Testis (tissue), 2 donors: ENCODE measurements at regions not wholly inside any gene's neighbourhood (a gene's known extent, or its start where the extent isn't known, plus 50 kb on each side); places are given as distances from the start of the nearest gene placed in this dataset.

Experiments used
- DNase-seq: peaks from one replicate; pipeline ENCODE4 v3.0.0-alpha.2; 2019
- H3K27ac ChIP-seq, 2 donors: fragments of 200-600 bp; sonication (generic); one replicate each; pipeline ENCODE4 v1.5.1; 2019
- H3K27me3 ChIP-seq: fragments of 200-600 bp; sonication (generic); one replicate; pipeline ENCODE4 v1.5.1; 2019
- H3K36me3 ChIP-seq: fragments of 200-600 bp; sonication (generic); one replicate; pipeline ENCODE4 v1.5.1; 2017; ENCODE audit warnings: low read depth; ENCODE audit errors: missing control alignments
- H3K4me1 ChIP-seq: fragments of 200-600 bp; sonication (generic); one replicate; pipeline ENCODE4 v1.5.1; 2019
- H3K4me3 ChIP-seq, 2 donors: fragments of 200-600 bp; sonication (generic); one replicate each; pipeline ENCODE4 v1.5.1; 2017 to 2019
- H3K9me3 ChIP-seq: fragments of 200-600 bp; sonication (generic); one replicate; pipeline ENCODE4 v1.5.1; 2017
- CTCF ChIP-seq, 3 experiments: fragments of 450-650 bp in 2 of 3; fragments of 200-600 bp in 1 of 3; sonication (generic) in 1 of 3; IDR thresholded peaks; one replicate each; pipeline ENCODE4 v1.5.1; 2016 to 2019; ENCODE audit warnings: antibody characterized with exemption in 3 of 3, mild to moderate bottlenecking in 2 of 3, moderate library complexity in 1 of 3
- POLR2A ChIP-seq: fragments of 450-650 bp; IDR thresholded peaks from one replicate; pipeline ENCODE4 v1.6.1; 2017; ENCODE audit warnings: antibody characterized with exemption, mild to moderate bottlenecking, moderate library complexity
- WGBS, 2 donors: methylation state at CpG; one replicate each; pipeline ENCODE4 v1.1.5; 2018; 5-methylcytosine and 5-hydroxymethylcytosine counted together
- intact Hi-C: fragments of 100-400 bp; cut with DNase I; formaldehyde crosslinking; loops from one replicate; pipeline ENCODE4 v1.15.1; 2023; ENCODE audit warnings: low total_unique reads

- Histone ChIP-seq H3K27me3 (no peaks in the 10 kb centered on the region), H3K4me3 (peak overlapping the region in 1 of 2 donors; percentile 24), H3K27ac (peak overlapping the region; percentile 29 to 72), H3K9me3 (no peaks in the 10 kb centered on the region), H3K4me1 (peaks cover 5% of the 10 kb centered on the region), H3K36me3 (no peaks in the 10 kb centered on the region)
- TF ChIP-seq POLR2A: no peak
- TF ChIP-seq CTCF (IDR thresholded peaks at IDR 0.05): no peak
- intact Hi-C loops: no loop called here
- WGBS, 2 donors: 32 to 43% methylated on average over 2 of the region's 2 CpGs
- DNase-seq: no peak
Observed at GRCh38 chr3:106839576-106840280, 537.5 kb upstream of the CCDC54 start.

GRCh38 chr3:106840319-106840718 is 536.9 kb upstream of the CCDC54 start:
- intact Hi-C loops: no loop called here
- Histone ChIP-seq H3K4me3 (no peak overlapping the region), H3K4me1 (peaks cover 5% of the 10 kb centered on the region), H3K27me3 (no peaks in the 10 kb centered on the region), H3K27ac (peak overlapping the region in 1 of 2 donors; percentile 69), H3K36me3 (no peaks in the 10 kb centered on the region), H3K9me3 (no peaks in the 10 kb centered on the region)
- DNase-seq: no peak
- TF ChIP-seq POLR2A: no peak
- no peak for TF ChIP-seq CTCF (IDR thresholded peaks at IDR 0.05)

DNA sequence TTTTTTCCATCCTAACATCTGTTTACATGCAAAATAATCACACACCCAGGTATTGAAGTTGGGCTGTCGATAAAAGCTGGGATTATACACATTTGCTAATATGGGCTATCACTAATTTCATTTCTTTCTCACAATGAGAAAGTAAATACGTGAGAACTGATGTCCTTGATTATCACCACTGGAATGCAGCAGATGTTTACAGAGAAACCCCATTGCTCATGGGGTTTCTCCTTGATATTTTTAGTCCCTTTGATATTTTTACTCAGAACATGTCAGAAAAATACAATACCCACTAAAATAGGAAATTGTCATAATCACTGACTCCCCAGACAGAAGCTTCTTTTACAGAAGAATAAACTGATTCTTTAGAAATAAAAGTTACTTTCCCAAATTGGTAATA is 535.1 kb upstream of the CCDC54 start:
- intact Hi-C loops: no loop called here
- 45 to 55% methylated on average over 2 of the region's 2 CpGs for WGBS, 2 donors
- peaks cover 5% of the 10 kb centered on the region for H3K4me1 ChIP-seq
- TF ChIP-seq CTCF (IDR thresholded peaks at IDR 0.05) (no peak), POLR2A (no peak)
- H3K27me3 ChIP-seq: no peaks in the 10 kb centered on the region
- H3K4me3 ChIP-seq: no peak overlapping the region
- no peaks in the 10 kb centered on the region for H3K9me3 ChIP-seq
- no peaks in the 10 kb centered on the region for H3K36me3 ChIP-seq
- H3K27ac ChIP-seq: peak overlapping the region in 1 of 2 donors; percentile 2
- DNase-seq: no peak

DNA sequence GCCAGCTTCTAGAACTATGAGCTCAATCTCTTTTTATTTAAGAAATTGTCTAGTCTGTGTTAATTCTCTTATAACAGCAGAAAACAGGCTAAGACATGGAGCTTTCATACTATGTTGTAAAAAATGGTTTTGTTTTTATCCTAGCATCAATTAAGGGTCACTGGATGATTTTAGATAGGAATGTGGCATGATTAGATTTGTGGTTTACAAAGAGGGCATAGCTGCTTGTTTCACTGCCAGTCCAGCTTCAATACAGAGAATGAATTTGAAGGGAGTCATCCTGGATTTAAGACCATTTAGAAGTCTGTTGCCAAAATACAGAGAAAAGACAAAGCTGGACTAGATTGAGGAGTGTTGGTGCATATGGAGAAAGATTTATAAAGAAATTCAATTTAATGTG is 532.6 kb upstream of the CCDC54 start:
- H3K9me3 ChIP-seq: no peaks in the 10 kb centered on the region
- DNase-seq: no peak
- H3K27me3 ChIP-seq: no peaks in the 10 kb centered on the region
- no peak overlapping the region for H3K27ac ChIP-seq
- peaks cover 5% of the 10 kb centered on the region for H3K4me1 ChIP-seq
- no peak for TF ChIP-seq CTCF (IDR thresholded peaks at IDR 0.05)
- no peak for TF ChIP-seq POLR2A
- intact Hi-C loops: no loop called here
- no peaks in the 10 kb centered on the region for H3K36me3 ChIP-seq
- H3K4me3 ChIP-seq: no peak overlapping the region

- Histone ChIP-seq H3K4me3 (no peak overlapping the region), H3K36me3 (no peaks in the 10 kb centered on the region), H3K27ac (no peak overlapping the region), H3K4me1 (no peaks in the 10 kb centered on the region), H3K9me3 (no peaks in the 10 kb centered on the region), H3K27me3 (no peaks in the 10 kb centered on the region)
- 80 to 90% methylated on average over 2 of the region's 2 CpGs for WGBS, 2 donors
- no peak for DNase-seq
- no peak for TF ChIP-seq POLR2A
- TF ChIP-seq CTCF (IDR thresholded peaks at IDR 0.05): no peak
- intact Hi-C loops: no loop called here
Observed at GRCh38 chr3:106848099-106848498, 529.1 kb upstream of the CCDC54 start.
